ENCODE measurements at regions not wholly inside any gene's neighbourhood (a gene's known extent, or its start where the extent isn't known, plus 50 kb on each side); places are given as distances from the start of the nearest gene placed in this dataset.

GRCh38 chr5:81855591-81855990 lies 104.7 kb upstream of the SSBP2 start:
- no peak for DNase-seq (ENCODE audit: extremely low spot score)
- TF ChIP-seq, protein P1, sequence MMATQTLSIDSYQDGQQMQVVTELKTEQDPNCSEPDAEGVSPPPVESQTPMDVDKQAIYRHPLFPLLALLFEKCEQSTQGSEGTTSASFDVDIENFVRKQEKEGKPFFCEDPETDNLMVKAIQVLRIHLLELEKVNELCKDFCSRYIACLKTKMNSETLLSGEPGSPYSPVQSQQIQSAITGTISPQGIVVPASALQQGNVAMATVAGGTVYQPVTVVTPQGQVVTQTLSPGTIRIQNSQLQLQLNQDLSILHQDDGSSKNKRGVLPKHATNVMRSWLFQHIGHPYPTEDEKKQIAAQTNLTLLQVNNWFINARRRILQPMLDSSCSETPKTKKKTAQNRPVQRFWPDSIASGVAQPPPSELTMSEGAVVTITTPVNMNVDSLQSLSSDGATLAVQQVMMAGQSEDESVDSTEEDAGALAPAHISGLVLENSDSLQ (IDR thresholded peaks at IDR 0.05) = no peak
- TF ChIP-seq FOXK2 (IDR thresholded peaks at IDR 0.05) (no peak), SUZ12 (IDR thresholded peaks at IDR 0.05) (no peak), CTBP1 (IDR thresholded peaks at IDR 0.05; ENCODE audit: borderline replicate concordance) (no peak), NFRKB (IDR thresholded peaks at IDR 0.05) (no peak), HDGF (IDR thresholded peaks at IDR 0.05; ENCODE audit: borderline replicate concordance) (no peak), ZNF384 (IDR thresholded peaks at IDR 0.05) (no peak), TARDBP (IDR thresholded peaks at IDR 0.05) (no peak), FOXM1 (IDR thresholded peaks at IDR 0.05; ENCODE audit: borderline replicate concordance) (no peak), L3MBTL2 (conservative IDR thresholded peaks at IDR 0.05) (no peak), ELF4 (IDR thresholded peaks at IDR 0.05) (no peak), LEF1 (IDR thresholded peaks at IDR 0.05; ENCODE audit: borderline replicate concordance) (no peak), BHLHE40 (IDR thresholded peaks at IDR 0.05; ENCODE audit: borderline replicate concordance) (no peak), ARNT (IDR thresholded peaks at IDR 0.05) (no peak), FOXA1 (IDR thresholded peaks at IDR 0.05) (no peak), SP1 (IDR thresholded peaks at IDR 0.05) (no peak)
- CTCF ChIA-PET = interaction anchor here (0.6 to 1.9 kb wide), 3 partner anchors 17 to 310 kb away, joined by 3 to 8 read pairs (median 3); no protein-coding TSS in a partner anchor
- POLR2A ChIA-PET = interaction anchor here (0.8 kb wide), 1 partner anchor 104 kb away, joined by 3 read pairs; the partner anchor contains the start of gene SSBP2

- POLR2A ChIA-PET = interaction anchor here (1.0 kb wide), 1 partner anchor 117 kb away, joined by 4 read pairs; the partner anchor contains the start of gene ATG10
Observed at GRCh38 chr5:81854915-81855314, 104.0 kb upstream of the SSBP2 start.

DNA sequence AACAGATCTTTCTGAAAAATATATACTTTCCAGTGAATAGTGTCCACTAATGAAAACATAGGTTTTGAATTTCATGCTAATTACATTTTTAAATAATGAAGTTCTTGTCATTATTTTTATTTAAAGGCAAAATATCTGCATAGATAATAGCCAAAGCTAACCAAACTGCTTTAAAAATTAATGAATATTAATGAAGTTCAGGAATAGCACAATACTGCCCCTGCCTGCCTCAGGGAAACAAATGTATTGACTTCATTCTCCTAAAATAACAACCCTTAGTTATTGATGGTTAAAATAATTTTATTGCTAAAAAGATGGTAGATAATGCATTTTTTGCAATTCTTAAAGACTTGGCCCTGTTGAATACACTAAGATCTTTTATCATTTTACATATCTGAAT lies 103.6 kb upstream of the SSBP2 start:
- TF ChIP-seq FOXK2 (IDR thresholded peaks at IDR 0.05) = no peak
- TF ChIP-seq, protein P1 (IDR thresholded peaks at IDR 0.05) = no peak
- TF ChIP-seq TARDBP (IDR thresholded peaks at IDR 0.05) = no peak
- TF ChIP-seq SP1 (IDR thresholded peaks at IDR 0.05) = no peak
- no peak for TF ChIP-seq ZNF384 (IDR thresholded peaks at IDR 0.05)
- TF ChIP-seq HDGF (IDR thresholded peaks at IDR 0.05; ENCODE audit: borderline replicate concordance) = no peak
- TF ChIP-seq LEF1 (IDR thresholded peaks at IDR 0.05; ENCODE audit: borderline replicate concordance) = no peak
- no peak for TF ChIP-seq BHLHE40 (IDR thresholded peaks at IDR 0.05; ENCODE audit: borderline replicate concordance)
- TF ChIP-seq L3MBTL2 (conservative IDR thresholded peaks at IDR 0.05) = no peak
- no peak for TF ChIP-seq CTBP1 (IDR thresholded peaks at IDR 0.05; ENCODE audit: borderline replicate concordance)
- no peak for TF ChIP-seq FOXA1 (IDR thresholded peaks at IDR 0.05)
- TF ChIP-seq ARNT (IDR thresholded peaks at IDR 0.05) = no peak
- TF ChIP-seq SUZ12 (IDR thresholded peaks at IDR 0.05) = no peak
- no peak for TF ChIP-seq FOXM1 (IDR thresholded peaks at IDR 0.05; ENCODE audit: borderline replicate concordance)
- no peak for TF ChIP-seq NFRKB (IDR thresholded peaks at IDR 0.05)
- no peak for TF ChIP-seq ELF4 (IDR thresholded peaks at IDR 0.05)
- no peak for DNase-seq (ENCODE audit: extremely low spot score)
- POLR2A ChIA-PET = interaction anchor here (1.0 to 1.4 kb wide), 2 partner anchors 103 to 117 kb away, joined by 4 read pairs; partner anchors contain the start of genes ATG10 and SSBP2
- CTCF ChIA-PET = no interaction called here

More at GRCh38 chr5:81854915-81855314, 104.0 kb upstream of the SSBP2 start:
- CTCF ChIA-PET = no interaction called here
- DNase-seq (ENCODE audit: extremely low spot score) = no peak
- TF ChIP-seq ELF4 (IDR thresholded peaks at IDR 0.05) = no peak
- TF ChIP-seq, protein P1 (IDR thresholded peaks at IDR 0.05) = peak; percentile 90
- no peak for TF ChIP-seq LEF1 (IDR thresholded peaks at IDR 0.05; ENCODE audit: borderline replicate concordance)

GRCh38 chr5:81853030-81853357 lies 102.1 kb upstream of the SSBP2 start:
- CTCF ChIA-PET = interaction anchor here (3.3 to 4.0 kb wide), 3 partner anchors 15 to 312 kb away, joined by 13 to 21 read pairs (median 16); partner anchors contain the start of gene SSBP2
- DNase-seq (ENCODE audit: extremely low spot score) = no peak
- no peak for TF ChIP-seq FOXK2 (IDR thresholded peaks at IDR 0.05)
- no peak for TF ChIP-seq SUZ12 (IDR thresholded peaks at IDR 0.05)
- no peak for TF ChIP-seq FOXA1 (IDR thresholded peaks at IDR 0.05)
- no peak for TF ChIP-seq HDGF (IDR thresholded peaks at IDR 0.05; ENCODE audit: borderline replicate concordance)
- TF ChIP-seq L3MBTL2 (conservative IDR thresholded peaks at IDR 0.05) = no peak
- no peak for TF ChIP-seq CTBP1 (IDR thresholded peaks at IDR 0.05; ENCODE audit: borderline replicate concordance)
- TF ChIP-seq ARNT (IDR thresholded peaks at IDR 0.05) = no peak
- TF ChIP-seq TARDBP (IDR thresholded peaks at IDR 0.05) = no peak
- POLR2A ChIA-PET = interaction anchor here (1.4 to 3.4 kb wide), 3 partner anchors 102 to 119 kb away, joined by 4 to 123 read pairs (median 7); partner anchors contain the start of genes ATG10 and SSBP2

DNA sequence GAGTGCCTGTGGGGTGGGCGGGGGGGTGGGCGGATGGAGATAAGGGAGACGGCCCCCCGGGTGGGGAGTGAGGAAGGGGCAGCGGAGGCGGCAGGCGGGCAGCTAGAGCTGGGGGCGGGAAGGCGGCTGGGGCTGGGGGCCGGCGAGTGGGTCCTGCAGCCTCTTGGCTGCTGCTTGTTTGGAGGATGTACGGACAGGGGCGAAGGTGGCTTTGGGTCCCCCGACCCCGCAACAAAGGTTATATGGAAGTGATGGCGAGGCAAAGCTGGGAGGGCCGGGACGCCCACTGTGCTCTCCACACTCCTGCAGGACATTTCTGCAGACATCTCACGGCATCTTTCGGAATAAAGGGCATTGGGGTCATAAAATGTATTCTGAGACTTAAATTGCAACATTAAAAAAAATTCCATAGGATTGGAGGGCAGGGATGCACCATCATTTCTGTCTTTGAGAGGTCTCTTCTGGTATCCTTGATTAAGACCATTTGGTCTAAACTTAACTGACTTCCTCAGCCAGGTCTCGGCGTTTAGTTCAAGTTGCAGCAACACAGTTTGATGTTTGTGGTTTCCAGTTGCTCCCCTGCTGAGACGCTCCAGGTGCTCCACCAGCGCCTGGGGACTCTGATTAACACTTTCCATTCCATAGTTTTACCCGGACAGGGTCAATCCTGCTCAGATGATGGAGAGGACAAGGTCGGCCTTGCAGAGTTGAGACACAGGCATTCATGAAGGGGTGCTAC lies 101.6 kb upstream of the SSBP2 start:
- DNase-seq (ENCODE audit: extremely low spot score) = no peak
- ChIA-PET CTCF (interaction anchor here (0.9 to 4.0 kb wide), 6 partner anchors 14 to 373 kb away, joined by 3 to 21 read pairs (median 8); partner anchors contain the start of gene SSBP2), POLR2A (interaction anchor here (0.9 to 3.6 kb wide), 13 partner anchors 17 to 426 kb away, joined by 3 to 123 read pairs (median 5); partner anchors contain the start of genes ATG10, RPS23 and SSBP2)
- TF ChIP-seq L3MBTL2 (conservative IDR thresholded peaks at IDR 0.05) (no peak), SUZ12 (IDR thresholded peaks at IDR 0.05) (no peak), CTBP1 (IDR thresholded peaks at IDR 0.05; ENCODE audit: borderline replicate concordance) (no peak), FOXA1 (IDR thresholded peaks at IDR 0.05) (no peak)
